HG02678 (cell line): ENCODE measurements at regions not wholly inside any gene's neighbourhood (a gene's known extent, or its start where the extent isn't known, plus 50 kb on each side); places are given as distances from the start of the nearest gene placed in this dataset.
"Not testable (repeated sequence)": the region's sequence is repeated elsewhere in the genome, so short reads cannot be mapped to it uniquely, and the experiment has no call there.

Experiments used
- ATAC-seq: cut with Tn5 transposase; IDR thresholded peaks from one replicate; pipeline ENCODE4 v1.9.1; 2021; ENCODE audit warnings: mild to moderate bottlenecking, moderate library complexity; ENCODE audit not compliant: unreplicated experiment

DNA sequence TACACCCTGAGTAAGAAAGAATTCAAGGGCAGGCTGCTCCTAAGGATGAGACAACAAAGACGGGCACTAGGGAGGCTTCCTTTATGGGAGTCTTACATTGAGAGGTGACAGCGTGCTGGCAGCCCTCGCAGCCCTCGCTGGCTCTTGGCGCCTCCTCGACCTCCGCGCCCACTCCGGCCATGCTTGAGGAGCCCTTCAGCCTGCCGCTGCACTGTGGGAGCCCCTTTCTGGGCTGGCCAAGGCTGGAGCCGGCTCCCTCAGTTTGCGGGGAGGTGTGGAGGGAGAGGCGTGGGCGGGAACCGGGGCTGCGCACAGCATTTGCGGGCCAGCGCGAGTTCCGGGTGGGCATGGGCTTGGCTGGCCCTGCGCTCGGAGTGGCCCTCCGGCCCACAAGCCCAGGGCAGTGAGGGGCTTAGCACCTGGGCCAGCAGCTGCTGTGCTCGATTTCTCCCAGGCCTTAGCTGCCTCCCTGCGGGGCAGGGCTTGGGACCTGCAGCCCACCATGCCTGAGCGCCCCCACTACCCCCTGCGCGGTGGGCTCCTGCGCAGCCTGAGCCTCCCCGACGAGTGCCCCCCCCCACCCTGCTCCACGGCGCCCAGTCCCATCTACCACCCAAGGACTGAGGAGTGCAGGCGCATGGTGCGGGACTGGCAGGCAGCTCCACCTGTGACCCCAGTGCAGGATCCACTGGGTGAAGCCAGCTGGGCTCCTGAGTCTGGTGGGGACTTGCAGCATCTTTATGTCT is 75.3 kb downstream of the BARX1 start:
- not testable (repeated sequence) for ATAC-seq

DNA sequence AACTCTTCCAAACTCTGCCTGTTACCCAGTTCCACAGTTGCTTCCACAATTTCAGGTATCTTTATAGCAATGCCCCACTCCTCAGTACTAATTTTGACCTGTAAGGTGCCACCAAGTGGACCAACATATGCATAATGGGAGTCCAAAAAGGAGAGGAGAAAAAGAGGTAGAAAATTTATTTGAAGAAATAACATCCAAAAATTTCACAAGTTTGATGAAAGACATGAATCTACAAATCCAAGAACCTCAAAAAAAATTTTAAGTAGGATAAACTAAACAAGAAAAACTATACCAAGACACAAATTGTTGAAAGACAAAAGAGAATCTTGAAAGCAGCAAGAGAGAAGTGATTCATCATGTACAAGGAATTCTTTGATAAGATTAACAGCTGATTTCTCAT is 79.8 kb downstream of the BARX1 start:
- ATAC-seq, result no peak

DNA sequence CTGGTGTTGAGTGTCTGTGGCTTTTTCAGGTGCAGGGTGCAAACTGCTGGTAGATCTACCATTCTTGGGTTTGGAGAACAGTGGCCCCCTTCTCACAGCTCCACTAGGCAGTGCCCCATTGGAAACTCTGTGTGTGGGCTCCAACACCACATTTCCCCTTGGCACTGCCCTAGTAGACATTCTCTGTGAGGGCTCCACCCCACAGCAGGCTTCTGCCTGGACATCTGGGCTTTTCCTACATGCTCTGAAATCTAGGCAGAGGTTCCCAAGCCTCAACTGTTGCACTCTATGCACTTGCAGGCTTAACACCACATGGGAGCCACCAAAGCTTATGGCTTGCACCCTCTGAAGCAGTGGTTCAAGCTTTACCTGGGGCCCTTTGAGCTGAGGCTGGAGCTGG is 80.9 kb downstream of the BARX1 start:
- ATAC-seq, result no peak

DNA sequence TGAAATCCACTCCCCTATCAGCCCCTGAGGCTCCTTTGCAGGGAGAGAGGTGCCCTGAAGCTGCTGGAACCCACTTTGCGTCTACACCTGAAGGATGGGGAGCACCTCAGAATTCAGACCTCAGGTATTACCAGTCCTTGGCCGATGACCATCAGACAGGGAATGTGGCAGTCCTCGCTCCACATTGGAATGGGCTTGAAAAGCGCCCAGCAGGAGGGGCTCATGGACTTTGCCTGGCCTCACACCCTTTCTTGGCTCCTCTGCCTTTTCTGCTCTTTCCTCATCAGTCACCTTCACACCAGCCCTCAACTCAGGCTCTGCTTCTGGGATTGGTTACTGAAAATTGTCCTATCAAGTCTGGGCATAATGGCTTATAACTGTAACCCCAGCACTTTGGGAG is 83.9 kb downstream of the BARX1 start:
- no peak for ATAC-seq

DNA sequence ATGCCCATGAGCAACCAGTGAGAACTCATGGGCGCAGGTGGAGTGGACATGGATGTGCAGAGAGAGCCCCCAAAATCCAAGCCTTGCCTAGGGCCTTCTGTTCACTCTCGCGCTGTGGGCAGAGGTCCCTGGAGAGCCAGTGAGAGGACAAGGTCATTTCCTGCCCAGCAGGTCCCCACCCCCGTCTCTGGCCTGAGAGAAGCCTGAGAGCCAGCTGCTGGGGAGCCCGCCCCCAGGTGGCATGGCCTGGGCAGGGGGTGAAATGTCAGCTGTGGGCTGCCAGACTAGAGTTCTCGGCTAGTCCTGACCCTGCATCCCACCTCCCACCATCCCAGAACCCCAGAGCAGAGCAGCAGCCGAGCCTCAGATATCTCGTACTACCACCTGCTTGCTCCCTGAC is 85.3 kb downstream of the BARX1 start:
- no peak for ATAC-seq

DNA sequence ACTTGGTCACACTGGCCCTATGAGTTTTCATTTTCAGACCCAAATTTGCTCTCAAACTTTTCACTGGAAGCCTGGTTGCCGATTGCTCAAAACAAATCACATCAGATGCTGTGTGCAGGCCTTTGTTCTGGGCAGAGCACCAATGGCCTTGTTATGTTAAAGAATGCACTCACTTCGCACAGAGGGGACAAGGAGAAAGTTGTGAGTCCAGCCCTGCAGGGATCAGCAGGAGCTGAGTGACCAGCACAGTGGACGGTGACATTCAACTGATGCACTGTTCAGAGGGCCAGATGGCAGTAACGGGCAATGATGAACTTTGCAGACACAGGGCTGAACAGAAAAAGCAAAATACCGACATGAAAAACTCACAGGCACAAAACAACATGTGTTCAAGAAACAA is 86.1 kb downstream of the BARX1 start:
- ATAC-seq, result no peak

DNA sequence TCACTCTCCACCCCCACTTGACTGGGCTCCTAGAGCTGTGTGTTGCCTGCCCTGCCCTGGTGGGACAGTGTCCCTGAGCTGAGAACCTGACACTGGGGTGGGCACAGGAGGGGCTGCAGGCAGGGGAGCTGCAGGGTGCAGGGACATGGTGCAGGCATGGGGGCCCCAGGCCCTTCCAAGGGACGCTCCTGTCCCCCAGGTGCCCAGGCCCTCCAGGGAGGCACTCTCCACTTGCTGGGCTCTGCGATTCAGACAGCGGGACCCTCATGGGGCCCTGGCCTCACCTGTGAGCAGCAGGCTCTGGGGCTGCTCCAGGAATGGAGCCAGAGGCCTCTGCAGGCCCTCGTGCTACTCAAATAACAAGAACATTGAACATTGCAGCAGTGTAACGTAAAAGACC is 89.4 kb downstream of the BARX1 start:
- no peak for ATAC-seq

DNA sequence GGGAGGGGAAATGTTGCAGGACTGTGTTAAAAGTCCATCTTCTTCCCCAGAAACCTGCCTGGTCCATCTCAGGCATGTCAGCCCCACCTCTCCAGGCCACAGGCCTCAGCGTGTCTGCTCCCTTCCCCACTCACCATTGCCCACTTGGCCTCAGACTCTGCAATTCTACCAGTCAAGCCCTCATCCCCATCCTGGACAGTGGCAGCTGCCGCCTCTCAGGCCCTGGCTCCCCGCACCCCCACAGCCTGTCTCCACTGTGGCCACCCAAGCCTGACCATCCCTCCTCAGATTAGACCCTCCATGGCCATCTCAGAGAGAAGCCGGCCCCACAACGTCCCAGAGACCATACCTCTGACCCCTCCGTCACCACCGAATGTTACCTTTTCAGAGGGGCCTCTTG is 89.9 kb downstream of the BARX1 start:
- ATAC-seq, result no peak

DNA sequence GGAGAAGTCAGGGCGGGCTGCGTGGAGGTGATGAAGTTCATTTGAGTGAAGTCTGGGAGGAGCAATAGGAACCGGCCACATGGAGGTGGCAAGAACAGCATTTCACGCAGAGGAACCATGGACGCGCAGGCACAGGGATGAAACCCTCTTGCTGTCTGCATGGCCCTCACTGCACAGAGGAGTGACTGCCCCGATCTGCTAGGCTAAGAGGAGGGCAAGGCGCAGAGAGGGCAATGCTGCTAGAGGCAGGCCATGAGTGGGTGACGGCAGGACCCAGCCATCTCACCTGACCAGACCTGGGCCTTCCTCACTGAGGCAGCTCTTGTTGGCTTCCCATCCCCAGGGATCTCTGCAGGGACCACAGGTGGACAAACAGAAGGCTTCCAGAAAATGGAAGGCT is 90.3 kb downstream of the BARX1 start:
- ATAC-seq, result no peak

DNA sequence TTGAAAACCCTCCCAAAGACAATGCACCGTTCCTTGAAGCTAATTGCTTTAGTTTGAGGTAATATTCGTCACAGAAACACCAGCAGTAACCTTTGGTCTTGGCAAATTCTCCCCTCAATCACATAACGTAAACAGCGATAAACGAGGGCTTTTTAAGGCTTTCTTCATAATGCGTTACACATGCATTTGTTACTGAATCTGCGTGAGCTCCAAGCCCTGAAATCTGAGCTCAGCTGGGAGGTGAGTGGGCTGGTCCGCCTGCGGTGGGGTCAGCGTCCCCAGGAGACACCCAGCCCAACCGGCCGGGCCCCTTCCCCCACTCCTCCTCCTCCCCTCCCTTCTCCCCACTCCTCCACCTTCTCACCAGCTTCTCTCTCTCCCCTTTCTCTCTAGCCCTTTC is 91.1 kb downstream of the BARX1 start:
- no peak for ATAC-seq

DNA sequence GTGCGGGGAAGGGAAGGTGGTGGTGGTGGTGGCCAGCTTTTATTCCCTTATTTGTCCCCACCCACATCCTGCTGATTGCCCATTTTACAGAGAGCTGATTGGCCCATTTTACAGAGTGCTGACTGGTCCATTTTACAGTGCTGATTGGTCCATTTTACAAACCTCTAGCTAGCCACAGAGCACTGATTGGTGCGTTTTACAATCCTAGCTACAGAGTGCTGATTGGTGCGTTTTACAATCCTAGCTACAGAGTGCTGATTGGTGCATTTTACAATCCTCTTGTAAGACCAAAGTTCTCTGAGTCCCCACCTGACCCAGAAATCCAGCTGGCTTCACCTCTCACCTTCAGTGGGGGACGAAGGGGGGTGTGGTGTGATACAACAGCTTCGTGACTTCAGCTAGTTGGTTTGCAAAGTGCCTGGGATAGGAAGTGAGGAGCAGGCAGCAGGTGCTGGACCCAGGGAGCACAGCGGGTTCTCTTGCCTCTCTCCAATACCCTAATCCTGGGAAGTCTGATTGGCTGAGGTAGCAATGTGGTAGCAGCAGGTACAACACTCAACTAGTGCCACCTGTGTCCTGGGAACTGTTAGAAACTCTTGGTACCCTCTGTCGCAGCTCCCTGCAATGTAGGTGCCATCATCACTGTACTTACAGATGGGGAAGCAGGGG is 92.1 kb downstream of the BARX1 start:
- no peak for ATAC-seq

DNA sequence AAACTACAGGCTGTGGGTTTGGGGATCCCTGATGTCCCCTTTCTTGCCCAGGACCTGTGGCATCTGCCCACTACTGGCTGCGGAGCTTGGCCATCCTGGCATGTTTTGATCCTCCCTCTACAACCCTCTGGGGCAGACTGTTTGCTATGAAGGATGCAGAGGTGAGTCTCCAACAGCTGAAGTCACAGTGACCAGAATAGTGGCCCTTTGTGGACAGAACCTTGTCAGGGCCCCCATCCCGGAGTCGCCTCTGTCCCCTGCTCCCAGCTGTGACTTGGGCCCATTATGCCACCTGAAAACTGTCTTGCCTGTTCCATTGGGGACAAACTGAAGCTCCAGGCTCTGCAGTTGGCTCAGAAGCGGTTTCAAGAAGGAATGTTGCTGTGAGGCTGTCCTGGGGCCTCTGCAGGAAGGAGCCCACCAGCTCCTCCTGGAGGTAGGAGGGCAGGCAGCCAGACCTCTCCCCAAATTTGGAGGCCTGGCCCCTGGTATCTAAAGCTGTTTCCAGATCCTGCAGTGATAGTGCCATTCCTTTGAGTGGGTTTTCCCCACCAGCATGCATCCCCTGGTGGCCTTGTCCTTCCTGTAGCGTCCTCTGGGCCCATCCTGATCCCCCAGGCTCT is 93.3 kb downstream of the BARX1 start:
- no peak for ATAC-seq

DNA sequence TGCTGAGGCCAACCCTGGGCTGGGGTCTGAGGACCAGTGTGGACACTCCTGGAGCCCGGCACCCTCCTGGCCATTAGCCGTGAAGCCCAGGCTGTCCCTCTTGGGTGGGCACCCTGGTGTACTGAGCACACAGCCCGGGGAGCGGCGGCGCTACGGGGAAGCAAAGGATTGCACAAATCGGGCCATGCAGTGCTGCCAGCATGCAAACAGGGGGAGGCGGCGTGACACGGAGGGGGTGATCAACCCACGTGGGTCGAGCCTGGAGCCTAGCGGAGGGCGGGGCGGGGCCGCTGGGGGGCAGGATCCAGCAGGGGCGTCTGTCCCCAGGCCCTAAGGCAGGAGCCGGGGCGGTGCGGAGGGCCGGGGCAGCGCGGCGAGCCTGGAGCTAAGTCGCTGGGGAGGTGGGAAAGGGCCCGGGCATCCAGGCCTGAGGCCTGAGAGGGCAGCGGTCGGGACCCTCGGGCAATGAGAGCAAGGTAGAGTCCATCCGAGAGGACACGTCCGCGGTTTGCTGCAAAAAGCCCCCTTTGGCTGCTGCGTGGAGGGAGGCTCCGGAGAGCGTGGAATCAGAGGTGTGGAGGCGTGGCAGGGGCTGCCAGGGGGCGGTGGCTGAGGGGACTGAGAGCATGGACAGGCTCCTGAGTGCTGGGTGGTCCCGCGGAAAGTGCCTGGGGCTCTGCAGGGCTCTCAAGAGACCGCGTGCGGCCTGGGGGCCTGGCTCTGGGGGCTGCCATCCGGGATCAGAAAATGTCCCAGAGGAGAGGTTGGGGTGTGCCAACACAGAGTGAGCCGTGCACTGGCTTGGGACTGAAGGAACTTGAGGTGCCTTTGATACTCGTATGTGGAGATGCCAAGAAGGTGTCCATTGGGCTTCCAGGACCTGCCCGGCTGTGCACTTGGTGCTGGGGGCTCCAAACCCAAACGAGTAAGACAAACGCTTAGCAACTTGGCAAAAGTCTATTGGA is 94.2 kb downstream of the BARX1 start:
- ATAC-seq, result no peak

DNA sequence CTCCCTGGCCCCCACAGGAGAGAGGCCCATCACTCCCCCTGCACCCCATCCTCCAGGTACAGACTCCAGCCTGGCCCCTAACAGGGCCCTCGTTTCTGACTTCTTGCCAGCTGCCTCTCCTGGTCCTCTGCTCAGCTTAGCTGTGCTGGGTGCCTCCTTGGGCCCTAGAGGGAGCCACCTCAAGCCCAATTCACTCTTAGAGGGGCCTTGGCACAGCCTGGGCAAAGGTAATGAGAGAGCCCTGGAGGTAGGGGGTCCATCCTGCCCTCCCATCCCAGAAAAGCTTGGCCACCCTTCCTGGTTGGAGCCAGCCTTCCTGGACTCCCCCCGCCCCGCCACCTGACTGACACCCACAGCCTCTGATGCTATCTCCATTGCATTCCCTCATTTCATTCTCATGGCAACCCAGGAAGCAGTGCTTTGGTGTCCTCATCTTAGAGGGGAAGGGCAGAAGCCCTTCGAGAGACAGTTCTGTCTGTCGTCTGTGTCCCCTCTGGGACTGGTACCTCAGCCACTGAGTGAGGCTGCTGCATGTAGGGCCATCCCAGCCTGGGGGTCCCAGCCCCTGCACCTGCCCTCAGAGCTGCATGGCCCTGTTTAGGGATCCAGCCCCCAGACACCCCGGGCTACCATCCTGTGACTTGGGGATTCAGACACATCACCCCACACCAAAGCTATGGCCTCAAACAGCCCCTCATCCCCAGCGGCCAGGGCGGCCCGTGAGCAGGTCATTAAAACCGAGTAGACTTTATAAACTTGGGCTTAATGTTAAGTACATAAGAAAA is 95.5 kb downstream of the BARX1 start:
- ATAC-seq, result no peak

DNA sequence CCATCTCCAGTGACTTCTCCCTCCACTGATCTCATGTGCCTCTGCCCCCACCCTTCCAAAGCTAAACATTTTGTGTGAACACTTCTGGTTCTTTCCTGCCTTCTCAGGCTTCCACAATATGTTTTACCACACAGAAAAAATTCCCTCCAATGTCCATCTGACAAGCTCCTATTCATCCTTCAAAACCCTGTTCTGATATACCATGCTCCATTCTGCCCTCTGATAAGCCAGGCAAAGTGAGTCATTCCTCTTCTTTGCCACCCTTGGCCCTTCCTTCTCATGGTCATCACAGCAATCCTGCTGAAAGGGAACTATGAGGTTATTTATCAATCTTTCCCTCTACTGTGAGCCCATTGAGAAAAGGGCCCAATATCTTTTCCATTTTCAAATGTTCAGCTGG is 97.6 kb downstream of the BARX1 start:
- ATAC-seq, result no peak

DNA sequence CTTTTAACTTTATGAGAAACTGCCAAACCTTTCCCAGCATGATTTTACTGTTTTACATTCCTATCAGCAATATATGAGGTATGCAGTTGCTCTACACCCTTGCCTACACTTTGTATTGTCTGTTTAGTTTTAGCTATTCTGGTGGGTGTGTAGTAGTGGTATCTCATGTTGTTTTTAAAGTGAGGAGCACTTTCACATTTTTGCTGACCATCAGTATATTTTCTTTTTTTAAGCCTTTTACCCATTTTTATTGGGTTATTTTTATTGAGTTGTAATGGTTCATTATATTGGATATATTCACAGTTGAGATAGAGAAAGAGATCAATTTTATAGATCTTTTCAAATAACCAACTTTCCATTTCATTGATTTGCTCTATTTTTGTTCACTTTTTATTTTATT is 102.4 kb downstream of the BARX1 start:
- ATAC-seq, result no peak

DNA sequence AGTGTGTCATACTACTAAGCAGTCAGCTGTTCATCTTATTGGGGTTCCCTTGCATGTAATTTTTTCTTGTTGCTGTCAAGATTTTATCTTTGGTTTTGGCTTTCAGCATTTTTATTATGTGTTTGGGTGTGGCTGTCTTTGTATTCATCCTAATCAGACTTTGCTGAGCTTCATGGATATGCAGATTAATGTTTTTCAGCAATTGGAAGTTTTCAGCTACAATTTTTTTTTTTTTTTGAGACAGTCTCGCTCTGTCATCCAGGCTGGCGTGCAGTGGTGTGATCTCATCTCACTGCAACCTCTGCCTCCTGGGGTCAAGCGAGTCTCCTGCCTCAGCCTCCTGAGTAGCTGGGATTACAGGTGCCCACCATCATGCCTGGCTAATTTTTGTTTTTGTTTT is 108.8 kb downstream of the BARX1 start:
- ATAC-seq, result no peak

DNA sequence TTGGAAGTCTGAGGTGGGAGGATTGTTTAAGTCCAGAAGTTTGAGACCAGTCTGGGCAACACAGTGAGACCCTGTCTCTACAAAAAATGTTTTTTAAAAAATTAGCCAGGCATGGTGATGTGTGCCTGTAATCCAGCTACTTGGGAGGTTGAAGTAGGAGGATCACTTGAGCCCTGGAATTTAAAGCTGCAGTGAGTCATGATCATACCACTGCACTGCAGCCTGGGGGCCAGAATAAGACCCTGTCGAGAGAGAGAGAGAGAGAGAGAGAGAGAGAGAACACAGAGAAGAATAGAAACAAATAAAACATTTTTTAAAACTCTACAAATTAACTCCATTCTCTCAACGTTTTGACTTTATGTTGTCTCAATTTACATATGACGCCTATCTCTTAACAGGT is 111.8 kb downstream of the BARX1 start:
- no peak for ATAC-seq

DNA sequence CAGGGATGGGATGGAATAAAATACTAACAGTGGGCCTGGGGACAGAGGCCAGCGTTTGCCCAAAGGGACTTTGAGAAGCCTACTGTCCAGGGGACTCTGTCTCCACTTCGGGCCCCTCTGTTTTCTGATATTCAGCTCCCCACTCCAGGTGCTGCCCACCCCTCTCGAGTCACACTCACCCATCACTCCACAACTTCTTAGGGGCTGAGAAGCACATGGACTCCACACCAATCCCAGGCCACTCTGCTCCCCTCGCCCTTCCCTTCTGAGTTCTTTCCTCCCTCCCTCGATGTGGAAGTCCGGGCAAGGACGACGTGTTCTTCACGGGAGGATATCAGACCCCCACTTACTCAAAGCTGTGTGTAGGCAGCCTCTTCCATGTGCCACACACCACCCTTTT is 124.5 kb downstream of the BARX1 start:
- ATAC-seq, result no peak

DNA sequence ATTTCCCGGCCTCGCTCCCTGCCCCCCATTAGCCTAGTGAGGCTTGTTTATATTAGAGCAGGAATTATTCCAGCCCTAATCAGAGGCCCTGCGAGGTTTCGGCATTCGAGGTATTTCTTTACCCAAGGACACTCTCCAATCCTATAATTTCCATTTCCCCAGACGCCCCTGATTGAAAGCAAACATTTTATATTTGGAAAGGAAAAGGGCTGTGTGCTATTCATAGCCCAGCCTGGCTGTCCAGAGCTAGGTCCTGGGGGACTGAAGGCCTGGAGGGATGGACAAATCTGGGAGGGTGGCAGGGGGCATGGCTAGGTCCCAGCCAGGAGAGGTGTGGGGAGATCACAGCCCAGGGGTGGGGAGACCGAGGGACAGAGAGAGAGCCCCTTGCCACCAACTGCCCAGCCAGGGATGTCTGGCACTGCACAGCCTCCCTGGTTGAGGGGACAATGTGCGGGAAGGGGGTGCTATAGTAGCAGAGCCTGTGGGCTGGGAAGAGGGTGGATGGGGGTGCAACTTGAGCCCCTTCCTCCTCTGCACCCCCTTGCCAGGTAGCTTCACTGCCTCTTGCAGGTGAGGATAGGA is 125.1 kb downstream of the BARX1 start:
- ATAC-seq, result no peak
